OCI-LY1 (cell line): ENCODE measurements at regions not wholly inside any gene's neighbourhood (a gene's known extent, or its start where the extent isn't known, plus 50 kb on each side); places are given as distances from the start of the nearest gene placed in this dataset.

ENCODE experiments used
- H2AFZ ChIP-seq: fragments of 200-600 bp; sonication (generic), shearing (Covaris generic); 2 replicates; pipeline ENCODE4 v1.6.0; 2014; ENCODE audit warnings: antibody characterized with exemption, mild to moderate bottlenecking, low read length
- H3F3A ChIP-seq: fragments of 200-600 bp; sonication (generic), shearing (Covaris generic); 2 replicates; pipeline ENCODE4 v1.6.0; 2014; ENCODE audit warnings: mild to moderate bottlenecking, antibody characterized with exemption, low read length, moderate library complexity; ENCODE audit not compliant: insufficient read depth
- H3K27ac ChIP-seq: fragments of 200-600 bp; sonication (generic); 2 replicates; pipeline ENCODE4 v1.5.1; 2014; ENCODE audit warnings: low read length, mixed run types, mild to moderate bottlenecking, low read depth; ENCODE audit not compliant: poor library complexity, severe bottlenecking
- H3K27me3 ChIP-seq: fragments of 200-600 bp; sonication (generic); 2 replicates; pipeline ENCODE4 v1.6.0; 2014; ENCODE audit warnings: antibody characterized with exemption, mild to moderate bottlenecking, low read length, moderate library complexity; ENCODE audit not compliant: insufficient read depth
- H3K36me3 ChIP-seq: fragments of 200-600 bp; sonication (generic); 2 replicates; pipeline ENCODE4 v1.6.1; 2014; ENCODE audit warnings: mild to moderate bottlenecking, antibody characterized with exemption, low read length, moderate library complexity, mixed read lengths; ENCODE audit not compliant: insufficient read depth
- H3K4me1 ChIP-seq: fragments of 200-600 bp; sonication (generic); 2 replicates; pipeline ENCODE4 v1.5.1; 2014; ENCODE audit warnings: mild to moderate bottlenecking, low read length, moderate library complexity; ENCODE audit not compliant: insufficient read depth, severe bottlenecking
- H3K4me2 ChIP-seq: fragments of 200-600 bp; sonication (generic), shearing (Covaris generic); 2 replicates; pipeline ENCODE4 v1.6.1; 2014; ENCODE audit warnings: low read length
- H3K4me3 ChIP-seq: fragments of 200-600 bp; sonication (generic); 2 replicates; pipeline ENCODE4 v1.5.1; 2014; ENCODE audit warnings: low read length, low read depth, mild to moderate bottlenecking, mixed read lengths; ENCODE audit not compliant: poor library complexity, severe bottlenecking
- H3K79me2 ChIP-seq: fragments of 200-600 bp; shearing (Covaris generic); 2 replicates; pipeline ENCODE4 v1.6.1; 2016; ENCODE audit warnings: mixed run types, low read length, mixed read lengths; ENCODE audit not compliant: insufficient read depth
- H3K9ac ChIP-seq: fragments of 200-600 bp; sonication (generic), shearing (Covaris generic); 2 replicates; pipeline ENCODE4 v1.6.1; 2014; ENCODE audit warnings: mild to moderate bottlenecking, low read length, mixed read lengths
- H3K9me2 ChIP-seq: fragments of 200-600 bp; sonication (generic), shearing (Covaris generic); 2 replicates; pipeline ENCODE4 v1.6.1; 2014; ENCODE audit warnings: low read depth, mild to moderate bottlenecking, low read length, mixed read lengths
- H3K9me3 ChIP-seq: fragments of 200-600 bp; shearing (Covaris generic); 2 replicates; pipeline ENCODE4 v1.6.1; 2014; ENCODE audit warnings: low read length, mixed read lengths
- H4K20me1 ChIP-seq: fragments of 200-600 bp; sonication (generic), shearing (Covaris generic); 2 replicates; pipeline ENCODE4 v1.6.0; 2016; ENCODE audit warnings: mild to moderate bottlenecking, low read length; ENCODE audit not compliant: insufficient read depth
- CTCF ChIP-seq: fragments of 200-600 bp; sonication (generic), shearing (Covaris generic); IDR thresholded peaks from 2 replicates; pipeline ENCODE4 v1.5.1; 2017; ENCODE audit warnings: mild to moderate bottlenecking, antibody characterized with exemption, low read length, moderate library complexity, mixed read lengths
- EZH2 ChIP-seq: fragments of 200-600 bp; sonication (generic), shearing (Covaris generic); IDR thresholded peaks from 2 replicates; pipeline ENCODE4 v1.8.0; 2017; ENCODE audit warnings: borderline replicate concordance, mixed run types, mild to moderate bottlenecking, antibody characterized with exemption, low read length, moderate library complexity, mixed read lengths

- H3K4me3 ChIP-seq, result no peak overlapping the region
- H3K9me2 ChIP-seq, result no peaks in the 10 kb centered on the region
- no peaks in the 10 kb centered on the region for H3F3A ChIP-seq
- H3K36me3 ChIP-seq, result no peaks in the 10 kb centered on the region
- no peaks in the 10 kb centered on the region for H4K20me1 ChIP-seq
- H3K79me2 ChIP-seq, result no peaks in the 10 kb centered on the region
- no peak overlapping the region for H3K27ac ChIP-seq
- H3K4me2 ChIP-seq, result no peak overlapping the region
- no peaks in the 10 kb centered on the region for H3K27me3 ChIP-seq
- no peaks in the 10 kb centered on the region for H3K9me3 ChIP-seq
- H2AFZ ChIP-seq, result no peak overlapping the region
- TF ChIP-seq EZH2 (no peak), CTCF (no peak)
- no peak overlapping the region for H3K9ac ChIP-seq
- H3K4me1 ChIP-seq, result no peaks in the 10 kb centered on the region
Measured at GRCh38 chr20:23226612-23227265, 123.9 kb upstream of the NXT1 start.

- Histone ChIP-seq H3K9me3 (no peaks in the 10 kb centered on the region), H3K4me2 (no peak overlapping the region), H3K9ac (no peak overlapping the region), H3K27me3 (no peaks in the 10 kb centered on the region), H3K4me1 (no peaks in the 10 kb centered on the region), H3F3A (no peaks in the 10 kb centered on the region), H2AFZ (no peak overlapping the region), H3K4me3 (no peak overlapping the region), H4K20me1 (no peaks in the 10 kb centered on the region), H3K79me2 (no peaks in the 10 kb centered on the region), H3K36me3 (no peaks in the 10 kb centered on the region), H3K9me2 (no peaks in the 10 kb centered on the region), H3K27ac (no peak overlapping the region)
- TF ChIP-seq CTCF, result no peak
- TF ChIP-seq EZH2, result no peak
Measured at GRCh38 chr20:23225407-23226060, 125.1 kb upstream of the NXT1 start.

- H3K36me3 ChIP-seq, result no peaks in the 10 kb centered on the region
- no peaks in the 10 kb centered on the region for H3K27me3 ChIP-seq
- no peak overlapping the region for H3K27ac ChIP-seq
- H4K20me1 ChIP-seq, result no peaks in the 10 kb centered on the region
- H3K4me1 ChIP-seq, result no peaks in the 10 kb centered on the region
- no peaks in the 10 kb centered on the region for H3K9me3 ChIP-seq
- no peak for TF ChIP-seq CTCF
- TF ChIP-seq EZH2, result no peak
- H3K9ac ChIP-seq, result no peak overlapping the region
- H2AFZ ChIP-seq, result no peak overlapping the region
- no peaks in the 10 kb centered on the region for H3K9me2 ChIP-seq
- no peaks in the 10 kb centered on the region for H3F3A ChIP-seq
- H3K4me2 ChIP-seq, result no peak overlapping the region
- no peaks in the 10 kb centered on the region for H3K79me2 ChIP-seq
- no peak overlapping the region for H3K4me3 ChIP-seq
Measured at GRCh38 chr20:23224806-23225205, 125.8 kb upstream of the NXT1 start.
